Peyer's patch (tissue), 4 donors: ENCODE measurements at regions not wholly inside any gene's neighbourhood (a gene's known extent, or its start where the extent isn't known, plus 50 kb on each side); places are given as distances from the start of the nearest gene placed in this dataset.

Experiments used
- DNase-seq, 3 donors: peaks; one replicate each; pipeline ENCODE4 v3.0.0-alpha.2; 2017 to 2019
- H3K27ac ChIP-seq, 4 donors: fragments of 200-600 bp; sonication (generic); one replicate each; pipeline ENCODE4 v1.5.1; 2016 to 2019
- H3K27me3 ChIP-seq, 2 donors: fragments of 200-600 bp; sonication (generic); one replicate each; pipeline ENCODE4 v1.5.1; 2019
- H3K36me3 ChIP-seq, 3 donors: fragments of 200-600 bp; sonication (generic); one replicate each; pipeline ENCODE4 v1.5.1; 2016 to 2019
- H3K4me1 ChIP-seq, 4 donors: fragments of 200-600 bp; sonication (generic); one replicate each; pipeline ENCODE4 v1.5.1; 2016 to 2019
- H3K4me3 ChIP-seq, 4 donors: fragments of 200-600 bp; sonication (generic); 1 replicate in 3 of 4; 2 replicates in 1 of 4; pipeline ENCODE4 v1.5.1; 2016 to 2019; ENCODE audit warnings: mild to moderate bottlenecking in 1 of 4
- H3K9me3 ChIP-seq, 4 donors: fragments of 200-600 bp; sonication (generic); one replicate each; pipeline ENCODE4 v1.5.1; 2016 to 2019; ENCODE audit warnings: mild to moderate bottlenecking in 1 of 4
- POLR2A ChIP-seq, 2 donors: fragments of 450-650 bp; IDR thresholded peaks; one replicate each; pipeline ENCODE4 v1.5.1; 2017; ENCODE audit warnings: antibody characterized with exemption in 2 of 2, mild to moderate bottlenecking in 2 of 2, moderate library complexity in 2 of 2
- TF ChIP-seq, protein P1 (sequence below), 6 experiments: fragments of 450-650 bp in 4 of 6; fragments of 200-600 bp in 2 of 6; sonication (generic) in 1 of 6; IDR thresholded peaks; one replicate each; pipeline ENCODE4 v1.5.1; 2017 to 2019; ENCODE audit warnings: antibody characterized with exemption in 6 of 6, mild to moderate bottlenecking in 3 of 6, moderate library complexity in 1 of 6

DNA sequence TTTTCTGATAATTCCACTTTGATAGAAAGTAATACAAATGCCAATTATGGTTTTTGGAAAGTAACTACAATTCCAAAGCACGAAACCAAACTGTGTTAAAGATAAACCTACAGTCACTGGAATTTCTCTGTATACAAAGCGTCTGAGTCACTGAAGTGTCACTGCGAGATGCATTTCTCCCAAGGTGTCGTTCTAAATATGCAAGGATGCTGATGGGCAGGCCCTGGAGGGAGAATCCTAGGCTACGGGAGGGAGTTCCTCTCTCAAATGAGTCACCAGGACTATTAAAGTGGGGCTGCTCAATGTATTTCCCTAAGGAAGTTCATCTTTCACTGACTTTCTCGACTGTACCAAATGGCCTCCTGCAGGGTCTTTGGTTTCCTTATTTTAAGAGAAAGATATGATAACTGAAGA lies 163.8 kb upstream of the STK17B start:
- H3K27me3 ChIP-seq: no peaks in the 10 kb centered on the region
- H3K27ac ChIP-seq: no peak overlapping the region
- TF ChIP-seq, protein P1, sequence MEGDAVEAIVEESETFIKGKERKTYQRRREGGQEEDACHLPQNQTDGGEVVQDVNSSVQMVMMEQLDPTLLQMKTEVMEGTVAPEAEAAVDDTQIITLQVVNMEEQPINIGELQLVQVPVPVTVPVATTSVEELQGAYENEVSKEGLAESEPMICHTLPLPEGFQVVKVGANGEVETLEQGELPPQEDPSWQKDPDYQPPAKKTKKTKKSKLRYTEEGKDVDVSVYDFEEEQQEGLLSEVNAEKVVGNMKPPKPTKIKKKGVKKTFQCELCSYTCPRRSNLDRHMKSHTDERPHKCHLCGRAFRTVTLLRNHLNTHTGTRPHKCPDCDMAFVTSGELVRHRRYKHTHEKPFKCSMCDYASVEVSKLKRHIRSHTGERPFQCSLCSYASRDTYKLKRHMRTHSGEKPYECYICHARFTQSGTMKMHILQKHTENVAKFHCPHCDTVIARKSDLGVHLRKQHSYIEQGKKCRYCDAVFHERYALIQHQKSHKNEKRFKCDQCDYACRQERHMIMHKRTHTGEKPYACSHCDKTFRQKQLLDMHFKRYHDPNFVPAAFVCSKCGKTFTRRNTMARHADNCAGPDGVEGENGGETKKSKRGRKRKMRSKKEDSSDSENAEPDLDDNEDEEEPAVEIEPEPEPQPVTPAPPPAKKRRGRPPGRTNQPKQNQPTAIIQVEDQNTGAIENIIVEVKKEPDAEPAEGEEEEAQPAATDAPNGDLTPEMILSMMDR (IDR thresholded peaks at IDR 0.05): no peak
- TF ChIP-seq POLR2A (IDR thresholded peaks at IDR 0.05): no peak

GRCh38 chr2:196336207-196336606 lies 164.8 kb upstream of the STK17B start:
- Histone ChIP-seq H3K4me1 (no peaks in the 10 kb centered on the region), H3K4me3 (no peak overlapping the region), H3K27me3 (no peaks in the 10 kb centered on the region), H3K9me3 (no peaks in the 10 kb centered on the region), H3K27ac (no peak overlapping the region), H3K36me3 (no peaks in the 10 kb centered on the region)
- no peak for DNase-seq
- TF ChIP-seq, protein P1 (IDR thresholded peaks at IDR 0.05): no peak
- no peak for TF ChIP-seq POLR2A (IDR thresholded peaks at IDR 0.05)

More for the DNA sequence above, 163.8 kb upstream of the STK17B start:
- Histone ChIP-seq H3K4me1 (no peaks in the 10 kb centered on the region), H3K9me3 (no peaks in the 10 kb centered on the region), H3K4me3 (no peak overlapping the region), H3K36me3 (no peaks in the 10 kb centered on the region)
- no peak for DNase-seq

- Histone ChIP-seq H3K9me3 (no peaks in the 10 kb centered on the region), H3K36me3 (no peaks in the 10 kb centered on the region), H3K27ac (no peak overlapping the region), H3K27me3 (no peaks in the 10 kb centered on the region), H3K4me1 (no peaks in the 10 kb centered on the region), H3K4me3 (no peak overlapping the region)
- no peak for DNase-seq
- no peak for TF ChIP-seq POLR2A (IDR thresholded peaks at IDR 0.05)
- TF ChIP-seq, protein P1 (IDR thresholded peaks at IDR 0.05): no peak
Observed at GRCh38 chr2:196336715-196337114, 165.3 kb upstream of the STK17B start.

DNA sequence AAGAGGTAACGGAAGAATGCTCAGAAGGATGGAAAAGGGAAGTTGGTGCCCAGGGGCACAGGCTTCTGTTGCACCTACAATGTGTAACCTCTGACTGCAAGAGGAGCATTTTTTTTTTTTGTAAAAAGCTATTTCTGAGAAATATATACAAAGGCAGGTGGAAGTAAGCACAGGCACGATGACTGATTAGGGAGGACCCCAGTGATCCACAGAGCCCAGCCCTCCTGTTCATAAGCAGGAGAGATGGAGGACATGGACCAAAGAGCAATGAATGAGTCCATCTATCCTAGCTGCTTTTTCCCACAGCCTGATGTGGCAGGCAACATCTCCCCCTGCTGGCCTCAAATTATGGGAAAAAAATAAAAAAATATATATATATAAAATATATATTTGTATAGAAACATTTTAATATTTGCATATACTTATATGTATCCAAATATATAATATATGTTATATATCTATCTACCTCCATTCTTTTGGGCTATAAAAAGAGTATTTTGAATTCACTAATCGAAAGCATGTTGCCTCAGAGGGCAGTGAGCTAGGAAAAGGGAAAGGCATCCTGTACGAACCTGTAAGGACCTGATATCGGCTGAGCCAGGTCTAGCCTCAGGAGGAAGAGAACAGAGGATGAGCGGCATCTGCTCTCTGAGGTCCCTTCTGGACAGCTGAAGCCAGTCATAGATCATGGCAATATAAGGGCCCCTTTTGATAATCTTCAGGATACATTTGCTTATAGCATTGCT lies 166.0 kb upstream of the STK17B start:
- no peak for TF ChIP-seq POLR2A (IDR thresholded peaks at IDR 0.05)
- TF ChIP-seq, protein P1 (IDR thresholded peaks at IDR 0.05): peak in 5 of 6 experiments; percentile 12 to 56 (median 35)
- no peaks in the 10 kb centered on the region for H3K4me1 ChIP-seq
- DNase-seq: peak in 1 of 3 donors; percentile 51
- no peak overlapping the region for H3K4me3 ChIP-seq
- no peaks in the 10 kb centered on the region for H3K9me3 ChIP-seq
- no peaks in the 10 kb centered on the region for H3K36me3 ChIP-seq
- H3K27ac ChIP-seq: no peak overlapping the region
- H3K27me3 ChIP-seq: no peaks in the 10 kb centered on the region

DNA sequence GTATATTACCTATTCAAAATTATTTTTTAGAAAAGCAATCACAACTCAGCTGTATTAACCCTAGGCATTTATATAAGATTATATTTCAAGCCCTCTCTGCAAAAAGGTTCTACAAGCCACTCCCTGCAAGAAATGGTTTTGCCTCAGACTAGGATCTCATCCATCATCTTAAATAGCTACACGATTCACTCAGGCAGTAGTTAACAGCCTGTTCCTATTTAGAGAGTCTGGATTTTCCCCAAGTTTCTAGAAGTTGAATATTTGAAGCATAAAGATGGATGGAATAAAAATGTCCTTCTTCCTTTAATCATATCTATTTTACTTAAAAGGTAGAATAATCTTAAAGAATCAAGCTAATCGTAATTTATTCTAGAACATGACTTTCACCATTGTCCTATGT lies 167.1 kb upstream of the STK17B start:
- no peaks in the 10 kb centered on the region for H3K4me1 ChIP-seq

More for the DNA sequence above, 167.1 kb upstream of the STK17B start:
- Histone ChIP-seq H3K36me3 (no peaks in the 10 kb centered on the region), H3K27ac (no peak overlapping the region), H3K27me3 (no peaks in the 10 kb centered on the region), H3K4me3 (no peak overlapping the region), H3K9me3 (no peaks in the 10 kb centered on the region)
- DNase-seq: no peak
- TF ChIP-seq, protein P1 (IDR thresholded peaks at IDR 0.05): no peak
- no peak for TF ChIP-seq POLR2A (IDR thresholded peaks at IDR 0.05)
